ENCODE measurements at regions not wholly inside any gene's neighbourhood (a gene's known extent, or its start where the extent isn't known, plus 50 kb on each side); places are given as distances from the start of the nearest gene placed in this dataset.
"Not testable (repeated sequence)": the region's sequence is repeated elsewhere in the genome, so short reads cannot be mapped to it uniquely, and the experiment has no call there.

- POLR2A ChIA-PET: no interaction called here
- CTCF ChIA-PET: no interaction called here
Measured at GRCh38 chr9:82808478-82808877, 254.5 kb downstream of the RASEF start.

- POLR2A ChIA-PET: no interaction called here
Measured at GRCh38 chr9:82810915-82811314, 252.0 kb downstream of the RASEF start.

GRCh38 chr9:82819260-82819659 is 243.7 kb downstream of the RASEF start:
- ChIA-PET POLR2A (no interaction called here), CTCF (no interaction called here)

More at GRCh38 chr9:82810915-82811314, 252.0 kb downstream of the RASEF start:
- CTCF ChIA-PET: no interaction called here

GRCh38 chr9:82820186-82820585 is 242.8 kb downstream of the RASEF start:
- CTCF ChIA-PET: no interaction called here
- POLR2A ChIA-PET: no interaction called here

GRCh38 chr9:82829818-82830217 is 233.1 kb downstream of the RASEF start:
- CTCF ChIA-PET: no interaction called here
- POLR2A ChIA-PET: no interaction called here

- CTCF ChIA-PET: no interaction called here
- POLR2A ChIA-PET: no interaction called here
Measured at GRCh38 chr9:82865524-82865923, 197.4 kb downstream of the RASEF start.

- ChIA-PET CTCF (no interaction called here), POLR2A (no interaction called here)
Measured at GRCh38 chr9:82880336-82881050, 182.4 kb downstream of the RASEF start.

- ChIA-PET POLR2A (no interaction called here), CTCF (no interaction called here)
Measured at GRCh38 chr9:82882138-82882537, 180.8 kb downstream of the RASEF start.

GRCh38 chr9:82882748-82883147 is 180.2 kb downstream of the RASEF start:
- ChIA-PET POLR2A (no interaction called here), CTCF (no interaction called here)

GRCh38 chr9:82883436-82883835 is 179.5 kb downstream of the RASEF start:
- ChIA-PET CTCF (no interaction called here), POLR2A (no interaction called here)

GRCh38 chr9:82883974-82884373 is 179.0 kb downstream of the RASEF start:
- POLR2A ChIA-PET, CTCF ChIA-PET: not testable (repeated sequence)

- POLR2A ChIA-PET: no interaction called here
- CTCF ChIA-PET: no interaction called here
Measured at GRCh38 chr9:82890401-82890800, 172.5 kb downstream of the RASEF start.

GRCh38 chr9:82890865-82891264 is 172.1 kb downstream of the RASEF start:
- ChIA-PET POLR2A (no interaction called here), CTCF (no interaction called here)

- CTCF ChIA-PET: no interaction called here
- POLR2A ChIA-PET: no interaction called here
Measured at GRCh38 chr9:82891321-82891720, 171.6 kb downstream of the RASEF start.

GRCh38 chr9:82893549-82893948 is 169.4 kb downstream of the RASEF start:
- CTCF ChIA-PET: no interaction called here
- POLR2A ChIA-PET: no interaction called here

- ChIA-PET CTCF (no interaction called here), POLR2A (no interaction called here)
Measured at GRCh38 chr9:82894548-82894947, 168.4 kb downstream of the RASEF start.

GRCh38 chr9:82894961-82895821 is 167.8 kb downstream of the RASEF start:
- ChIA-PET CTCF (no interaction called here), POLR2A (no interaction called here)

GRCh38 chr9:82895822-82896110 is 167.2 kb downstream of the RASEF start:
- CTCF ChIA-PET: no interaction called here
- POLR2A ChIA-PET: no interaction called here

- ChIA-PET CTCF (no interaction called here), POLR2A (no interaction called here)
Measured at GRCh38 chr9:82903503-82903902, 159.4 kb downstream of the RASEF start.

- POLR2A ChIA-PET: no interaction called here
- CTCF ChIA-PET: no interaction called here
Measured at GRCh38 chr9:82911996-82912395, 150.9 kb downstream of the RASEF start.

GRCh38 chr9:82912645-82913044 is 150.3 kb downstream of the RASEF start:
- CTCF ChIA-PET: no interaction called here

GRCh38 chr9:82916238-82916637 is 146.7 kb downstream of the RASEF start:
- POLR2A ChIA-PET, CTCF ChIA-PET: not testable (repeated sequence)

More at GRCh38 chr9:82912645-82913044, 150.3 kb downstream of the RASEF start:
- POLR2A ChIA-PET: no interaction called here
